Liver (tissue), 8 donors: ENCODE measurements at regions not wholly inside any gene's neighbourhood (a gene's known extent, or its start where the extent isn't known, plus 50 kb on each side); places are given as distances from the start of the nearest gene placed in this dataset.

Experiments used
- DNase-seq: peaks from one replicate; pipeline ENCODE4 v3.0.0-alpha.2; 2017; ENCODE audit warnings: low spot score
- H3K27ac ChIP-seq, 2 donors: one replicate each; pipeline ENCODE4 v1.7.0; 2013; ENCODE audit warnings: inconsistent platforms in 2 of 2, low read length in 2 of 2, control low read depth in 1 of 2, low read depth in 1 of 2, mild to moderate bottlenecking in 1 of 2
- H3K27me3 ChIP-seq, 4 donors: one replicate each; pipeline versions ENCODE4 v1.6.1 to v1.7.0; 2013; ENCODE audit warnings: low read length in 3 of 4, inconsistent platforms in 1 of 4, mild to moderate bottlenecking in 1 of 4, moderate library complexity in 1 of 4; ENCODE audit not compliant: control insufficient read depth in 4 of 4, insufficient read depth in 4 of 4
- H3K36me3 ChIP-seq, 4 donors: one replicate each; pipeline versions ENCODE4 v1.6.1 to v1.7.0; 2013; ENCODE audit warnings: low read length in 3 of 4, mild to moderate bottlenecking in 3 of 4, low read depth in 1 of 4, moderate library complexity in 1 of 4; ENCODE audit not compliant: control insufficient read depth in 4 of 4, insufficient read depth in 3 of 4
- H3K4me1 ChIP-seq, 4 donors: one replicate each; pipeline versions ENCODE4 v1.6.1 to v1.7.0; 2013; ENCODE audit warnings: low read length in 3 of 4, mild to moderate bottlenecking in 3 of 4, moderate library complexity in 1 of 4; ENCODE audit not compliant: control insufficient read depth in 4 of 4, insufficient read depth in 4 of 4
- H3K4me3 ChIP-seq, 3 donors: one replicate each; pipeline versions ENCODE4 v1.6.1 to v1.7.0; 2013; ENCODE audit warnings: low read length in 3 of 3, control low read depth in 1 of 3, low read depth in 1 of 3, mild to moderate bottlenecking in 1 of 3
- H3K9ac ChIP-seq, 2 donors: one replicate each; pipeline ENCODE4 v1.7.0; 2013; ENCODE audit warnings: low read length in 2 of 2, mild to moderate bottlenecking in 2 of 2, moderate library complexity in 2 of 2, control low read depth in 1 of 2, low read depth in 1 of 2
- H3K9me3 ChIP-seq, 4 donors: one replicate each; pipeline versions ENCODE4 v1.6.1 to v1.7.0; 2013; ENCODE audit warnings: low read length in 3 of 4; ENCODE audit not compliant: control insufficient read depth in 4 of 4
- ATF3 ChIP-seq: IDR thresholded peaks from 2 replicates; pipeline ENCODE4 v1.6.1; 2016; ENCODE audit warnings: antibody characterized with exemption
- CTCF ChIP-seq: fragments of 150-350 bp; IDR thresholded peaks from 2 replicates; pipeline ENCODE4 v1.5.1; 2017; ENCODE audit warnings: improper control_type of control experiment, low read depth, low read length; ENCODE audit not compliant: missing input control
- EGR1 ChIP-seq, 2 donors: IDR thresholded peaks; 2 replicates each; pipeline ENCODE4 v1.6.1; 2016 to 2018; ENCODE audit warnings: antibody characterized with exemption in 2 of 2, low read depth in 2 of 2
- FOXA2 ChIP-seq: IDR thresholded peaks from 2 replicates; pipeline ENCODE4 v1.6.1; 2016; ENCODE audit warnings: antibody characterized with exemption
- GABPA ChIP-seq, 2 donors: IDR thresholded peaks in 1 of 2; conservative IDR thresholded peaks in 1 of 2; 2 replicates each; pipeline ENCODE4 v1.6.1; 2016; ENCODE audit warnings: antibody characterized with exemption in 2 of 2, mild to moderate bottlenecking in 1 of 2, moderate library complexity in 1 of 2
- HNF4A ChIP-seq, 2 donors: conservative IDR thresholded peaks; 2 replicates each; pipeline ENCODE4 v1.6.1; 2016; ENCODE audit warnings: antibody characterized with exemption in 2 of 2, mild to moderate bottlenecking in 2 of 2
- JUND ChIP-seq, 2 donors: IDR thresholded peaks; 2 replicates each; pipeline ENCODE4 v1.6.1; 2016; ENCODE audit warnings: antibody characterized with exemption in 2 of 2
- MAX ChIP-seq: IDR thresholded peaks from 2 replicates; pipeline ENCODE4 v1.6.1; 2016; ENCODE audit warnings: antibody characterized with exemption
- NR2F2 ChIP-seq: IDR thresholded peaks from 2 replicates; pipeline ENCODE4 v1.6.1; 2016; ENCODE audit warnings: antibody characterized with exemption
- REST ChIP-seq: IDR thresholded peaks from 2 replicates; pipeline ENCODE4 v1.6.1; 2016; ENCODE audit warnings: antibody characterized with exemption, mild to moderate bottlenecking
- RXRA ChIP-seq, 2 donors: IDR thresholded peaks; 2 replicates each; pipeline ENCODE4 v1.6.1; 2017 to 2018; ENCODE audit warnings: antibody characterized with exemption in 2 of 2, mild to moderate bottlenecking in 1 of 2
- SP1 ChIP-seq: IDR thresholded peaks from 2 replicates; pipeline ENCODE4 v1.6.1; 2018; ENCODE audit warnings: antibody characterized with exemption, mild to moderate bottlenecking
- TAF1 ChIP-seq: conservative IDR thresholded peaks from 2 replicates; pipeline ENCODE4 v1.6.1; 2016; ENCODE audit warnings: antibody characterized with exemption, mild to moderate bottlenecking
- YY1 ChIP-seq: IDR thresholded peaks from 2 replicates; pipeline ENCODE4 v1.6.1; 2016; ENCODE audit warnings: antibody characterized with exemption, mild to moderate bottlenecking
- ZBTB33 ChIP-seq: IDR thresholded peaks from 2 replicates; pipeline ENCODE4 v1.6.1; 2016; ENCODE audit warnings: antibody characterized with exemption
- WGBS: extraction: QIAGEN DNeasy Blood & Tissue Kit; methylation state at CpG from one replicate; pipeline ENCODE4 v1.1.7; 2013; 5-methylcytosine and 5-hydroxymethylcytosine counted together
- donor health status: healthy.
- donor health status: healthy.
- donor health status: healthy.
- donor health status: healthy.
- donor health status: healthy.

- H3K36me3 ChIP-seq = no peaks in the 10 kb centered on the region
- TF ChIP-seq YY1 = no peak
- peak in 1 of 2 donors; percentile 24 for TF ChIP-seq HNF4A (conservative IDR thresholded peaks at IDR 0.05)
- no peak overlapping the region for H3K9ac ChIP-seq
- H3K4me3 ChIP-seq = no peak overlapping the region
- 33% methylated on average over 4 of the region's 4 CpGs for WGBS
- H3K27me3 ChIP-seq = no peaks in the 10 kb centered on the region
- H3K27ac ChIP-seq = no peak overlapping the region
- DNase-seq = no peak
- H3K4me1 ChIP-seq = peaks cover 0 to 3% (median under 1%) of the 10 kb centered on the region in 4 donors
- H3K9me3 ChIP-seq = no peaks in the 10 kb centered on the region
These were observed 297.0 kb upstream of the KLHL1 start for GRCh38 chr13:70405266-70405665.

GRCh38 chr13:70394031-70394548, 285.8 kb upstream of the KLHL1 start:
- no peak overlapping the region for H3K4me3 ChIP-seq
- no peaks in the 10 kb centered on the region for H3K9me3 ChIP-seq
- H3K27ac ChIP-seq = no peak overlapping the region
- no peaks in the 10 kb centered on the region for H3K36me3 ChIP-seq
- H3K27me3 ChIP-seq = no peaks in the 10 kb centered on the region
- no peak overlapping the region for H3K9ac ChIP-seq
- peaks cover 0 to 20% (median 12%) of the 10 kb centered on the region in 4 donors for H3K4me1 ChIP-seq
- TF ChIP-seq CTCF = no peak
- TF ChIP-seq ZBTB33 = no peak
- TF ChIP-seq GABPA (IDR thresholded peaks at IDR 0.05 in 1 of 2, conservative IDR thresholded peaks at IDR 0.05 in 1 of 2) = no peak
- no peak for TF ChIP-seq NR2F2
- TF ChIP-seq REST = no peak
- TF ChIP-seq HNF4A (conservative IDR thresholded peaks at IDR 0.05) = no peak
- no peak for TF ChIP-seq YY1
- no peak for TF ChIP-seq SP1
- TF ChIP-seq EGR1 (IDR thresholded peaks at IDR 0.05; ENCODE audit: low read depth in 2 of 2) = no peak
- DNase-seq = no peak

GRCh38 chr13:70391678-70392077, 283.4 kb upstream of the KLHL1 start:
- H3K27me3 ChIP-seq = no peaks in the 10 kb centered on the region
- H3K9ac ChIP-seq = no peak overlapping the region
- H3K4me1 ChIP-seq = peaks cover 0 to 20% (median 12%) of the 10 kb centered on the region in 4 donors
- H3K4me3 ChIP-seq = no peak overlapping the region
- H3K27ac ChIP-seq = no peak overlapping the region
- WGBS = 19% methylated on average over 3 of the region's 3 CpGs
- DNase-seq = peak; percentile 40
- H3K36me3 ChIP-seq = no peaks in the 10 kb centered on the region
- H3K9me3 ChIP-seq = no peaks in the 10 kb centered on the region
- TF ChIP-seq ZBTB33 (peak; percentile 82), HNF4A (conservative IDR thresholded peaks at IDR 0.05) (peak; percentile 90 to 96), FOXA2 (peak; percentile 99), RXRA (IDR thresholded peaks at IDR 0.05) (peak; percentile 78 to 85), MAX (peak; percentile 60), TAF1 (no peak), YY1 (peak; percentile 38), ATF3 (peak; percentile 60), JUND (IDR thresholded peaks at IDR 0.05) (peak; percentile 49 to 80)
